PC-9 (cell line): ENCODE measurements at regions not wholly inside any gene's neighbourhood (a gene's known extent, or its start where the extent isn't known, plus 50 kb on each side); places are given as distances from the start of the nearest gene placed in this dataset.

Source experiments
- BruUV-seq: library from RNA; stranded (reverse); fragments of 400-500 nt; replicated peaks from 2 replicates; lab custom pipeline; 2021; lab: Mats Ljungman, UMichigan
- CTCF ChIA-PET: fragments of 300-600 bp; sonication (Branson Sonifier 250); formaldehyde crosslinking; loops from one replicate; lab custom pipeline; 2022; ENCODE audit warnings: antibody characterized with exemption; lab: Charles Lee
- POLR2A ChIA-PET: fragments of 300-600 bp; sonication (Branson Sonifier 250); formaldehyde crosslinking; loops from one replicate; lab custom pipeline; 2022; ENCODE audit warnings: antibody characterized with exemption; ENCODE audit not compliant: unreplicated experiment; lab: Charles Lee
- DNase-seq, 2 experiments: peaks; one replicate each; pipeline versions ENCODE4 v3.0.0 to v3.0.0-alpha.2; 2015 to 2022; ENCODE audit warnings: mixed read lengths in 1 of 2
- H2AFZ ChIP-seq: fragments of 200-600 bp; sonication (generic); 2 replicates; pipeline ENCODE4 v1.8.1; 2017; ENCODE audit warnings: antibody characterized with exemption
- H3F3A ChIP-seq: fragments of 200-600 bp; sonication (generic); 2 replicates; pipeline ENCODE4 v1.8.1; 2017; ENCODE audit warnings: antibody characterized with exemption, mild to moderate bottlenecking, low read depth; ENCODE audit not compliant: insufficient read depth
- H3K27ac ChIP-seq: fragments of 200-600 bp; sonication (generic); 2 replicates; pipeline ENCODE4 v1.6.1; 2016; ENCODE audit warnings: mixed run types
- H3K27me3 ChIP-seq: fragments of 200-600 bp; sonication (generic); 2 replicates; pipeline ENCODE4 v1.6.1; 2016; ENCODE audit warnings: low read depth, mixed run types; ENCODE audit not compliant: insufficient read depth
- H3K36me3 ChIP-seq: fragments of 200-600 bp; sonication (generic); 2 replicates; pipeline ENCODE4 v1.6.1; 2016; ENCODE audit warnings: low read depth, mixed run types
- H3K4me1 ChIP-seq: fragments of 200-600 bp; sonication (generic); replicated peaks from 2 replicates; pipeline ENCODE4 v1.6.1; 2016; ENCODE audit warnings: mixed run types; ENCODE audit not compliant: insufficient read depth
- H3K4me2 ChIP-seq: fragments of 200-600 bp; sonication (generic); 2 replicates; pipeline ENCODE4 v1.6.1; 2017; ENCODE audit warnings: mixed run types
- H3K4me3 ChIP-seq: fragments of 200-600 bp; sonication (generic); 2 replicates; pipeline ENCODE4 v1.6.1; 2016; ENCODE audit warnings: mixed run types
- H3K79me2 ChIP-seq: fragments of 200-600 bp; sonication (generic); 2 replicates; pipeline ENCODE4 v1.6.1; 2017; ENCODE audit warnings: low read depth, mixed run types
- H3K9me2 ChIP-seq: fragments of 200-600 bp; sonication (generic); 2 replicates; pipeline ENCODE4 v1.8.1; 2017; ENCODE audit warnings: mild to moderate bottlenecking; ENCODE audit not compliant: insufficient read depth
- H3K9me3 ChIP-seq: fragments of 200-600 bp; sonication (generic); 2 replicates; pipeline ENCODE4 v1.8.1; 2016; ENCODE audit warnings: low read depth; ENCODE audit not compliant: insufficient read depth
- H4K20me1 ChIP-seq: fragments of 200-600 bp; sonication (generic); 2 replicates; pipeline ENCODE4 v1.8.1; 2017; ENCODE audit not compliant: insufficient read depth
- EZH2 ChIP-seq: fragments of 200-600 bp; sonication (generic); IDR thresholded peaks from 2 replicates; pipeline ENCODE4 v1.8.0; 2017; ENCODE audit warnings: antibody characterized with exemption, low read depth
- intact Hi-C: fragments of 100-400 bp; cut with micrococcal nuclease; formaldehyde crosslinking; loops from one replicate; pipeline ENCODE4 v1.10.0; 2022; ENCODE audit not compliant: unreplicated experiment
- TF ChIP-seq, protein P1 (sequence below): fragments of 200-600 bp; sonication (generic); conservative IDR thresholded peaks from 2 replicates; pipeline ENCODE4 v1.6.1; 2017; ENCODE audit warnings: mixed run types, antibody characterized with exemption, mild to moderate bottlenecking, moderate library complexity

GRCh38 chr14:44404036-44404435 is 103.0 kb downstream of the FSCB start:
- no peak overlapping the region for H3K27ac ChIP-seq
- BruUV-seq: no TSS peak
- no peak for TF ChIP-seq EZH2
- TF ChIP-seq, protein P1, sequence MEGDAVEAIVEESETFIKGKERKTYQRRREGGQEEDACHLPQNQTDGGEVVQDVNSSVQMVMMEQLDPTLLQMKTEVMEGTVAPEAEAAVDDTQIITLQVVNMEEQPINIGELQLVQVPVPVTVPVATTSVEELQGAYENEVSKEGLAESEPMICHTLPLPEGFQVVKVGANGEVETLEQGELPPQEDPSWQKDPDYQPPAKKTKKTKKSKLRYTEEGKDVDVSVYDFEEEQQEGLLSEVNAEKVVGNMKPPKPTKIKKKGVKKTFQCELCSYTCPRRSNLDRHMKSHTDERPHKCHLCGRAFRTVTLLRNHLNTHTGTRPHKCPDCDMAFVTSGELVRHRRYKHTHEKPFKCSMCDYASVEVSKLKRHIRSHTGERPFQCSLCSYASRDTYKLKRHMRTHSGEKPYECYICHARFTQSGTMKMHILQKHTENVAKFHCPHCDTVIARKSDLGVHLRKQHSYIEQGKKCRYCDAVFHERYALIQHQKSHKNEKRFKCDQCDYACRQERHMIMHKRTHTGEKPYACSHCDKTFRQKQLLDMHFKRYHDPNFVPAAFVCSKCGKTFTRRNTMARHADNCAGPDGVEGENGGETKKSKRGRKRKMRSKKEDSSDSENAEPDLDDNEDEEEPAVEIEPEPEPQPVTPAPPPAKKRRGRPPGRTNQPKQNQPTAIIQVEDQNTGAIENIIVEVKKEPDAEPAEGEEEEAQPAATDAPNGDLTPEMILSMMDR: no peak
- H3K9me2 ChIP-seq: peaks cover 4% of the 10 kb centered on the region
- H3F3A ChIP-seq: no peaks in the 10 kb centered on the region
- no peaks in the 10 kb centered on the region for H4K20me1 ChIP-seq
- no peak overlapping the region for H3K4me3 ChIP-seq
- DNase-seq: no peak
- H3K9me3 ChIP-seq: no peaks in the 10 kb centered on the region
- no peaks in the 10 kb centered on the region for H3K4me1 ChIP-seq
- H3K27me3 ChIP-seq: no peaks in the 10 kb centered on the region
- ChIA-PET POLR2A (no interaction called here), CTCF (no interaction called here)
- no peaks in the 10 kb centered on the region for H3K36me3 ChIP-seq
- no peaks in the 10 kb centered on the region for H3K79me2 ChIP-seq
- intact Hi-C loops: no loop called here
- H3K4me2 ChIP-seq: no peak overlapping the region
- no peak overlapping the region for H2AFZ ChIP-seq

DNA sequence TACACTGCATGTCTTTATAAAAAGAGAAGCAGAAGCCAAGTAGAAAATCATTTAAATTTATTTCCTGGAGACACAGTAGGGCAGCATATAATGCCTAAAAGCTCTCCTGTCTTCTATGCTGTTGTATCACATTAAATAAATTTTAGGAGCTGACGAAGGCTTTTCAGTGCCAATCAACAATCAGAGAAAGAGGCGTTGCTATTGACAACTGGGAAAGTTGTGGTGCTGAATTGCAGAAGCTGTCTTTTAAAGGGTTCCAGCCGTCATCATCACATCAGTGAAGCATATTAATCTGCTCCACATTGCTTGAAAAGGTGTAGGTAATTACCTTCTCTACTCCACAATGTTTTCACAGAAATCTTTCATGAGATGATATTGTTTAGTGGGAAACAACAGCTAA is 103.9 kb downstream of the FSCB start:
- Histone ChIP-seq H3K27me3 (no peaks in the 10 kb centered on the region), H3K79me2 (no peaks in the 10 kb centered on the region), H3K4me3 (no peak overlapping the region), H3K9me2 (peaks cover 4% of the 10 kb centered on the region), H3K9me3 (no peaks in the 10 kb centered on the region), H3K36me3 (no peaks in the 10 kb centered on the region), H2AFZ (no peak overlapping the region), H3K4me1 (no peaks in the 10 kb centered on the region), H4K20me1 (no peaks in the 10 kb centered on the region), H3K4me2 (no peak overlapping the region), H3F3A (no peaks in the 10 kb centered on the region), H3K27ac (no peak overlapping the region)
- CTCF ChIA-PET: no interaction called here
- no TSS peak for BruUV-seq
- intact Hi-C loops: no loop called here
- TF ChIP-seq, protein P1: no peak
- no peak for TF ChIP-seq EZH2
- POLR2A ChIA-PET: no interaction called here
- DNase-seq: no peak

GRCh38 chr14:44396226-44396625 is 110.9 kb downstream of the FSCB start:
- Histone ChIP-seq H3K9me3 (0 out of 2 replicates have a peak, but pooled peaks cover 4% of the 10 kb centered on the region), H3K4me3 (no peak overlapping the region), H3K36me3 (no peaks in the 10 kb centered on the region), H3K27me3 (no peaks in the 10 kb centered on the region), H3K79me2 (no peaks in the 10 kb centered on the region), H3K4me2 (no peak overlapping the region), H2AFZ (no peak overlapping the region), H3K9me2 (no peaks in the 10 kb centered on the region; the same call in 1 of the 2 replicates), H4K20me1 (no peaks in the 10 kb centered on the region), H3K4me1 (no peaks in the 10 kb centered on the region), H3K27ac (no peak overlapping the region), H3F3A (no peaks in the 10 kb centered on the region)
- ChIA-PET CTCF (no interaction called here), POLR2A (no interaction called here)
- TF ChIP-seq, protein P1: no peak
- no peak for TF ChIP-seq EZH2
- intact Hi-C loops: no loop called here
- BruUV-seq: no TSS peak
- no peak for DNase-seq
